ENCODE measurements at regions not wholly inside any gene's neighbourhood (a gene's known extent, or its start where the extent isn't known, plus 50 kb on each side); places are given as distances from the start of the nearest gene placed in this dataset.
"Not testable (repeated sequence)": the region's sequence is repeated elsewhere in the genome, so short reads cannot be mapped to it uniquely, and the experiment has no call there.

DNA sequence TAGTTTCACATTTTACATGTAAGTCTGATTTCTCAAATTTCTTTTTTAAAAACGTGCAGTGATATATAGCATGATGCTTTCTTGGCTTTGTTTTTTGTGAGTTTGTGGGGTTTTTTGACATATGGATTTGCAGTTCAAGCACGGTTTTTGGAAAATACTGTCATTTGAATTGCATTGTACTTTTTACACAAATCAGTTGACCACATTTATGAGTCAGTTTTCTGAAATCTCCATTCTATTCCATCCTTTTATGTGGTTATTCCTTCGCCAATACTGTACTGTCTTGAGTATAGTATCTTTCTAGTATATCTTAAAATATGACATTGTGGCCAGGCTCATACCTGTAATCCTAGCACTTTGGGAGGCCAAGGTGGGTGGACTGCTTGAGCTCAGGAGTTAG is 890.0 kb upstream of the CITED2 start:
- H3K4me3 ChIP-seq, result no peak overlapping the region
- no peaks in the 10 kb centered on the region for H3K27me3 ChIP-seq
- H3K9me3 ChIP-seq (replicated peaks), result no peaks in the 10 kb centered on the region
- no peak for DNase-seq
- no peak overlapping the region for H3K27ac ChIP-seq
- no peaks in the 10 kb centered on the region for H3K4me1 ChIP-seq
- H3K36me3 ChIP-seq, result no peaks in the 10 kb centered on the region

DNA sequence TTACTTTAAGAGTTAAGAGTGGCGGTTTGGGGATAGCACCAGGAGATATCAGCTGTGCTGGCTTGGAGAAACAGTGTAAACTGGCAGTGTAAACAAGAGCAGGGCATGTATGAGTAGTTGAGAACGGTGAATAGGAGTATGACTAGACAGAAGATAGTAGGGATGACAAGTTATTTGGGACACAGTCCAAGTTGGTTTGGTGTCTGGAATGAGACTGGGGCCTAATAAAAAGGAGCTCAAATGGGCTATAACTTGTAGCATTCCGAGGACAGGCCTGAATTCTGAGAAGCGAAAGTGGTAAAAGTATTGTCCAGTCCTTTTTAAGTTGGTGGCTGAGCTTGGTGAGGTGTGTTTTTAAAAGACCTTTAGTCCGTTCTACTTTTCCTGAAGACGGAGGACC is 883.9 kb upstream of the CITED2 start:
- not testable (repeated sequence) for H3K9me3 ChIP-seq (replicated peaks); H3K4me1 ChIP-seq; H3K36me3 ChIP-seq; H3K27ac ChIP-seq; DNase-seq; H3K27me3 ChIP-seq; H3K4me3 ChIP-seq

DNA sequence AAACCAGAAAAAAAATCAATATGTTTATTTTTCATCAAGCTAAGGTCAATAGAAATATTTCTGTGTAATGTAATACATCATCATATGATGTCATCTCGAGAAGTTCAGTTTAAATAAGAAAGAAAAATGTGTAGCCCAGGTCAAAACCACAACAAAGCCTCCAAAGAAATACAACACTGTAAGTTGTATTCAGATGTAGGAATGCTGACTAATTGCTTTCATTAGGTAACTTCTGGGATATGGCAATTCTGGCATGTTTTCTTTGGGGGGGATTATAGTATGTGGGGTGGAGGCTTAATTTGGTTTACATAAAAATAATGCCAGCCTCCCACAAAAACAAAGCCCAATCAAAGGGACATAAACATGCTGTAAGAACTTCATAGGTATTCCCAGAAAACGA is 881.8 kb upstream of the CITED2 start:
- peak in 1 of 2 experiments; percentile 32 for DNase-seq
- no peak overlapping the region for H3K4me3 ChIP-seq
- peaks cover 3% of the 10 kb centered on the region; the same call in 1 of the 2 replicates for H3K4me1 ChIP-seq
- no peaks in the 10 kb centered on the region for H3K27me3 ChIP-seq
- no peak overlapping the region for H3K27ac ChIP-seq
- no peaks in the 10 kb centered on the region for H3K9me3 ChIP-seq (replicated peaks)
- no peaks in the 10 kb centered on the region for H3K36me3 ChIP-seq

DNA sequence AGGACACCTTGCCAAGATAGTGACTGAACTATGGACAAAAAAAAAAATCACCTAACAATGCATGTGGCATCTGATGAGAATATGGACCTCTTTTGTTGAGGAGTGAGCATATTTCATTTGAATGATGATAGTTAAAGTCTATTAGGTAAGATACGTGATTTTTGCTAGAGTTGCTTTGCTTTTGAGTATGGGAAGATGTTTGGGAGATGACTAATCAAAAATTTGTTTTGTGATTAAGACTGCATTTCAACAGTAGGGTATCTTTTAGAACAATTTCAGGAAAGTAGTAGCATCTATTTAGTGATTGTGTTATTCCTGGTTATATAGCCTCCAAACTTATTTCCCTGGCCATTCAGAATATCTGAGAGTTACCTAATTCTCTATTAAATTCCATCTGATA is 878.6 kb upstream of the CITED2 start:
- H3K4me1 ChIP-seq, result peaks cover 3% of the 10 kb centered on the region; the same call in 1 of the 2 replicates
- DNase-seq, result no peak
- H3K27me3 ChIP-seq, result no peaks in the 10 kb centered on the region
- no peaks in the 10 kb centered on the region for H3K9me3 ChIP-seq (replicated peaks)
- H3K36me3 ChIP-seq, result no peaks in the 10 kb centered on the region
- no peak overlapping the region for H3K27ac ChIP-seq
- H3K4me3 ChIP-seq, result no peak overlapping the region

DNA sequence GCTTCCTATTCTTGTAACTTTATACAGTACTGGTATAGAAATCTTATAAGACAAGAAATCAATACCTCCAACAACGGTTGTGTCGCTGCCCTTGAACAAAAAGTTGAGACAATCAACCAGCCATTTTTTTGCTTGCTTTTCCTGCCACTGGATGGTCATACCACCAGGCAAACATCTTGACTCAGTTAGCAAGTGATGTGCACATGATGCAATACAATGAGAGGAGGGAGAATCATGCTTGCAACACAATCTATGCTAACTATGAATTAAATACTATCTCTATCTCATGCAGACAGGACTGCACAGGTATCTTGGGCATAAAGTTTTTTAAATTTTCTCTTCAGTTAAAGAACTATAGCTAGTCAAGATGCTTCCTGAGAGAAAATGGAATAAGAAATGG is 877.7 kb upstream of the CITED2 start:
- no peak for DNase-seq
- no peak overlapping the region for H3K27ac ChIP-seq
- H3K9me3 ChIP-seq (replicated peaks), result no peaks in the 10 kb centered on the region
- H3K36me3 ChIP-seq, result no peaks in the 10 kb centered on the region
- H3K4me3 ChIP-seq, result no peak overlapping the region
- H3K4me1 ChIP-seq, result peaks cover 3% of the 10 kb centered on the region; the same call in 1 of the 2 replicates
- no peaks in the 10 kb centered on the region for H3K27me3 ChIP-seq

DNA sequence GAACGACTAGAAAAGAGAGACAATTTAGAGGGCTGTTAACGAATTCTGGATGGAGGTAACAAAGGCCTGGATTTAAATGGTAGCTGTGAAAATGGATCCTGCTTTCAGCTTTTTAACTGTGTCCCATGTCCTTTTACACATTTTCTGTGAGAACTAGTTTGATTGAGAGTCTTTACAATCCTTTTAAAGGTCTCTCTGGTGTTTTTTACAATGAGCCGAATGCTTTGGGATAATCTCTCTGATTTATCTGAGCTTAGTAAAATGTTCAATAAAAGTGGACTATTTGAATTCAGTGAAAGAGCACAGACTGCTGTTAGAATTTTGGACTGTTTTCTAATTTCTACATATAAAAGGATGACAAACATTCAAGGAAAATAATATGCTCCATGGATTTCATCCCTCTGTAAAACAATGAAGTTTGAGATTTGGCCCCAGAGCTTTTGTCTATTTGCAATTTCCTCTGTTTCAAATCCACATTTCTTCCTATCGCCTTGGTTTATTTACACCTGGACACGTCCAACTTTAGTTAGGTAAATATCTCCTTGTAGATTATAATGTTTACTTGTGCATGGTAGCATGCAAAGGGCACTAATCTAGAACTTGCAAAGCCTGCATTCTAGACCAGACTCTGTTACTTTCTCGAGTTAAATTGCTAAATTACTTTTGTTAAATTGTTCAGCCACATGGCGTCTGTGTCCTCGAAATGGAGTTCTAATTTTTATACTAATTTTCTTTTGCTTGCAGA is 871.0 kb upstream of the CITED2 start:
- H3K36me3 ChIP-seq, result no peaks in the 10 kb centered on the region
- DNase-seq, result no peak
- no peak overlapping the region for H3K4me3 ChIP-seq
- H3K4me1 ChIP-seq, result no peaks in the 10 kb centered on the region
- no peaks in the 10 kb centered on the region; the same call in 1 of the 2 replicates for H3K9me3 ChIP-seq (replicated peaks)
- no peaks in the 10 kb centered on the region for H3K27me3 ChIP-seq
- H3K27ac ChIP-seq, result no peak overlapping the region

DNA sequence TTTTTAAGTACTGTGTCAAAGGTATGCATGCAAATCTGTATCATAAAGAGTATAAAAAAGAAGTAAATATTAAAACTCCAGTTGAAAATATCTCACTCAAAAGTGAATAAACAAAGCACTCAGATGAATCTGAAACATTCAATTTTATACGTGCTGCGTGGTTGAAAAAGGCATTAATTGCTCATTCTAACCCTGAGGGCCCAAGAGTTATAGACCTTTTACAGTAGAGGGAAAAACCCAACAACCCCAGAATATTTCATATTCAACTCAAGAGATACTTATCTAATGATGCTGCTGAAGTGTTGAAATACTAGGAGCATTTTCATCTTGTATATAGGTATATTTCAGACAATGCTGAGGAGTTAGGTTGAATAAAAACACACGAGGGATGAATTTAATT is 862.8 kb upstream of the CITED2 start:
- H3K4me3 ChIP-seq, result no peak overlapping the region
- DNase-seq, result no peak
- no peaks in the 10 kb centered on the region for H3K4me1 ChIP-seq
- H3K27me3 ChIP-seq, result no peaks in the 10 kb centered on the region
- no peaks in the 10 kb centered on the region for H3K36me3 ChIP-seq
- no peaks in the 10 kb centered on the region for H3K9me3 ChIP-seq (replicated peaks)
- no peak overlapping the region for H3K27ac ChIP-seq

DNA sequence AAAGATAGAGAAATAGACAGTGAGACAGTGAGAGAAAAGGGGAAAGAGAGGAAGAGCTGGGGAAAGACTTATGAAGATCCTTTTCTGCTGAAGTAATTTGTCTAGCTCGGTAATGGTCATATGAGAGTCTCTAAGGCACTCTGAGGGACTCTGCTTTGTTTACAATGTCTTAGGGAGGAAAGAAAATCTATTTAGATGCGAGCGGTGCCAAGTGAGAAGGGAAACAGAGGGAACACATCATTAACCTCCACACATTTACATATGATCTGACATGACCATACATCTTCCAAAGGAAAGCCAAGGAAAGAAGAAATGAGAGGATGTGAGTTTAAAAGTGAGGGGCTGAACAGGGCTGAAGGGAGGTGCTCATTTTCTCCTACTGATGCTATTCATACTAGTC is 862.3 kb upstream of the CITED2 start:
- Histone ChIP-seq H3K27me3 (no peaks in the 10 kb centered on the region), H3K27ac (no peak overlapping the region), H3K36me3 (no peaks in the 10 kb centered on the region), H3K4me1 (no peaks in the 10 kb centered on the region), H3K9me3 (replicated peaks) (no peaks in the 10 kb centered on the region), H3K4me3 (no peak overlapping the region)
- DNase-seq, result no peak

DNA sequence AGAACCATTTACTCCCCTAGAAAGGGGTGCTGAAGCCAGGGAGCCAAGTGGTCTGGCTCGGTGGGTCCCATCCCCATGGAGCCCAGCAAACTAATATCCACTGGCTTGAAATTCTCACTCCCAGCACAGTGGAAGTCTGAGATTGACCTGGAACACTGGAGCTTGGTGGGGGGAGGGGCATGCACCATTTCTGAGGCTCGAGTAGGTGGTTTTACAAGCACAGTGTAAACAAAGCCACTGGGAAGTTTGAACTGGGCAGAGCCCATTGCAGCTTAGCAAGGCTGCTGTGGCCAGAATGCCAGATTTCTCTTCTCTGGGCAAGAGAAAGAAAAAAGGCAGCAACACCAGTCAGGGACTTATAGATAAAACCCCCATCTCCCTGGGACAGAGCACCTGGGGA is 855.8 kb upstream of the CITED2 start:
- Histone ChIP-seq H3K9me3 (replicated peaks) (no peaks in the 10 kb centered on the region), H3K27ac (no peak overlapping the region), H3K4me3 (no peak overlapping the region), H3K4me1 (no peaks in the 10 kb centered on the region), H3K27me3 (no peaks in the 10 kb centered on the region), H3K36me3 (no peaks in the 10 kb centered on the region)
- DNase-seq, result no peak

DNA sequence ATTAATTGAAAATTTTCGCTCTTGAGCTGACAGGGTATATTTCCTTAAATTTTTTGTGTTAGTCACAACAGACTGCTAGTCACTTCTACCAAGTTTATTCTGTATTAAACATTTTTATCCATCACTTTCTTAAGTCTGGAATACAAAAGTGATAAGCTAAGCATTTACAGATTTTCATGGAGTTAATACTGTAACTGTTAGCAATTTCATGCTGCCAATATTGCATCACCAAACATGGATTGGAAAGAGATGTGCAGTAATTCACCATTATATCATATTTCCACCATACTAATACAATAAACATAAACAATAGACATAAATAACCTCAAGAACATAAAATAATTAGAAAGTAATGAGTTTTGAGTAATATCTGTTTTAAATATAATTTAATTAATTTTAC is 854.0 kb upstream of the CITED2 start:
- no peak overlapping the region for H3K27ac ChIP-seq
- H3K4me1 ChIP-seq, result no peaks in the 10 kb centered on the region
- H3K9me3 ChIP-seq (replicated peaks), result no peaks in the 10 kb centered on the region
- no peak for DNase-seq
- H3K27me3 ChIP-seq, result no peaks in the 10 kb centered on the region
- no peak overlapping the region for H3K4me3 ChIP-seq
- H3K36me3 ChIP-seq, result no peaks in the 10 kb centered on the region

DNA sequence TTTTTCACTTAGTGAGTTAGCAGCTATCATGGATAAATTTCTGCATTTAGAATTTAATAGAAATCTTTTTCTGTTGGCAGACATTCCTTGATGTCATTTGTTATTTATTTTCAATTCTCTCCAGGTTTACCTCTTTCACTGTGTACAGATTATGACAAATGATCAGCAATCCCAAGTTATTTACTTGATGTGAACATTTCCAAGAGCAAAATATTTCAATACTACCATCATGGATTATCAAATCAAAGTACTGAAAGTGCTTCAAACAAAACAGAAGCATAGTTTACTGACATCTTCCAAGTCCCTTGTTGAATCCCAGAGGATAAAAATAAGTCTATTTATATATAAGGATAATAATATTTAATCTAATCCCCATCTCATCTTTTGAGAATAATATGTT is 852.2 kb upstream of the CITED2 start:
- Histone ChIP-seq H3K27me3 (no peaks in the 10 kb centered on the region), H3K36me3 (no peaks in the 10 kb centered on the region), H3K4me3 (no peak overlapping the region), H3K27ac (no peak overlapping the region), H3K4me1 (no peaks in the 10 kb centered on the region), H3K9me3 (replicated peaks) (no peaks in the 10 kb centered on the region)
- DNase-seq, result no peak

DNA sequence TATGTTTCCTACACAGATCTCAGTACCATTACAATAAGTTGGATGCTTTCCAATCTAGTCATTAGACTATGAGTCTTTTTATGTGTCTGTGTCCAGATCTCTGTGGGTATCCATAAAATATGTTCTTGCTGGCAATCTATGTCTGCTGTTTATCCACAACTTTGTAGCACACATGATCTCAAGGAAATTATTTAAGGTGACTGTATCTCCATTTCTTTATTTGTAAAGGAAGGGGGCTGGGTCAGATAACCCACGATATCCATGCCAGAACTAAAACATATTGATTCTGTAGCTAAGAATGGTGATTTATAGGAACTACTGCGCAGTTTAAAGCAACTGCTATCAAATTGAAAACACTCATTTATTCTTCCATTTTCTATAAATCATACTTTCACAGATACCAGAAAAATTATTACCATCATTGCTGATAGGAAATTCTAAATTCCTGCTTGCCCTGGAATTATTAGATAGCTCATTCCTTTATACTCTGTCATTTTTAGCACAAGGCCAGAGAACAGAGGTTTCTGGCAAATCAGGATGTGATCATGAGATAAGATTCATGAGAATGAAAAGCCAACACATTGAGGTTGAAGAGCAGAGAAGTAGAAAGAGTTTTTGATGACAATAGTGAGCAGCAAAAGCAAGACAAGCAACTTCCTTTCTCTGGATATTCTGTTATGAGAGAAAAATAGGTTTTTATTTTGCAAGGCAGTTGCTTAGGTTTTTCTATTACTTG is 851.4 kb upstream of the CITED2 start:
- DNase-seq, result no peak
- Histone ChIP-seq H3K4me3 (no peak overlapping the region), H3K9me3 (replicated peaks) (no peaks in the 10 kb centered on the region), H3K27me3 (no peaks in the 10 kb centered on the region), H3K4me1 (no peaks in the 10 kb centered on the region), H3K27ac (no peak overlapping the region), H3K36me3 (no peaks in the 10 kb centered on the region)

DNA sequence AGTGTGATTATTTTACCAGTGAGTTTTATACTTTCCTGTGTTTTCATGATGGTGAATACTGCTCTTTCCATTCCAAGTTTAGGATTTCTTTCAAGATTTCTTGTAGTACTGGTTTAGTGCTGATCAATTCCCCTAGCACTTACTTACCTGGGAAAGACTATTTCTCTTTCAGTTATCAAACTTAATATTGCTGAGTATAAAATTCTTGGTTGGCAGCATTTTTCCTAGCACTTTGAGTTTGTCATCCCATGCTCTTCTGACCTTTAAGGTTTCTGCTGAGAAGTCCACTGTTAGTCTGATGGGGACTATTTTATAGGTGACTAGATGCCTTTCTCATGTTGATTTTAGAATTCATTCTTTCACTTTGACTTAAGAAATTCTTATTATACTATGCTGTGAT is 842.8 kb upstream of the CITED2 start:
- 0 out of 2 replicates have a peak, but pooled peaks cover 2% of the 10 kb centered on the region for H3K36me3 ChIP-seq
- no peak for DNase-seq
- H3K27ac ChIP-seq, result no peak overlapping the region
- no peaks in the 10 kb centered on the region for H3K27me3 ChIP-seq
- no peak overlapping the region for H3K4me3 ChIP-seq
- no peaks in the 10 kb centered on the region; the same call in 1 of the 2 replicates for H3K9me3 ChIP-seq (replicated peaks)
- H3K4me1 ChIP-seq, result no peaks in the 10 kb centered on the region

DNA sequence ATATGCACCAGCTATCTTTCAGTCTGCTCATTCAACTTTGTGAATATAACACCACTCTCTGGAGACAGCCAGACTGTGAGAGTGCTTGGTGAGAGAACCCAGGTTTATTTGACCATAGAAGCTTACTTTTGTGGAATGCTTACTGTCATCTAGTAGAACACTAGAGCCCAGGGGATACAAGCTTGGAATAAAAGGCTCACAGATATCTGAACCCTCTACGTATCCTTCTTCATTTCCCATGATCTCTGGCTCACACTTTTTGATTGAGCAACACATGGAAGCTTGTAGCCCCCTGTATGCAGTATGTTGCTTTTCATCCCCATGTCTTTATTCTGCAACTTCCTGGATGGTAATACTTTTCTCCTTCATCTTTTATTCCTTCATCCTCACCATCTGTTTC is 835.3 kb upstream of the CITED2 start:
- no peak overlapping the region for H3K4me3 ChIP-seq
- no peak overlapping the region for H3K27ac ChIP-seq
- H3K36me3 ChIP-seq, result no peaks in the 10 kb centered on the region
- H3K9me3 ChIP-seq (replicated peaks), result no peaks in the 10 kb centered on the region
- DNase-seq, result no peak
- no peaks in the 10 kb centered on the region for H3K27me3 ChIP-seq
- peaks cover 7% of the 10 kb centered on the region for H3K4me1 ChIP-seq

DNA sequence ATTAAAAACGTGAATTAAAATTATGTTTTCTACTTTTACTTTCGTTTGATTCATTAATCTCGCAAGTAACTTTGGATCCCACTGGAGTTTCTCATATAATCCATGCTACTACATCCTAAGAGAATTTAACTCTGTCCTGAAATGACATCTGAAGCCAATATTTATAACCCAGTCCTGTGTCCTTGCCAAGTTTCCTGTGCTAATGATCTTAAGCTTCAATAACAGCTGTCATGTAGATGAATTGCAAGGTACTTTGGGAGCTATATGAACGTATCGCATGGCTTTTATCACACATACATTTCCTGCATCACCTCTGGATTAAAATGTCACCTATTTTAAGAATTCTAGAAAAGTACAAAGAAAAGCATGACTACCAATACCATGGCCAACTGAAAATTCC is 833.8 kb upstream of the CITED2 start:
- Histone ChIP-seq H3K27ac (no peak overlapping the region), H3K4me3 (no peak overlapping the region), H3K36me3 (no peaks in the 10 kb centered on the region), H3K9me3 (replicated peaks) (no peaks in the 10 kb centered on the region), H3K4me1 (peaks cover 15% of the 10 kb centered on the region), H3K27me3 (no peaks in the 10 kb centered on the region)
- peak in 1 of 2 experiments; percentile 58 for DNase-seq

Measured in SJCRH30 (cell line).